Breast epithelium (tissue), 4 donors: ENCODE measurements at regions not wholly inside any gene's neighbourhood (a gene's known extent, or its start where the extent isn't known, plus 50 kb on each side); places are given as distances from the start of the nearest gene placed in this dataset.

Experiments
- DNase-seq, 2 donors: peaks; one replicate each; pipeline ENCODE4 v3.0.0-alpha.2; 2019; ENCODE audit warnings: low spot score in 2 of 2
- H3K27ac ChIP-seq, 2 donors: fragments of 200-600 bp; sonication (generic) in 1 of 2; one replicate each; pipeline ENCODE4 v1.5.1; 2016 to 2019; ENCODE audit warnings: mild to moderate bottlenecking in 1 of 2
- H3K27me3 ChIP-seq, 2 donors: fragments of 200-600 bp; sonication (generic) in 1 of 2; one replicate each; pipeline versions ENCODE4 v1.5.1 to v1.6.0; 2017 to 2019; ENCODE audit warnings: control low read depth in 1 of 2, mild to moderate bottlenecking in 1 of 2
- H3K36me3 ChIP-seq: fragments of 200-600 bp; one replicate; pipeline ENCODE4 v1.5.1; 2019
- H3K4me1 ChIP-seq, 2 donors: fragments of 200-600 bp; sonication (generic); one replicate each; pipeline ENCODE4 v1.5.1; 2016 to 2019; ENCODE audit warnings: control low read depth in 1 of 2
- H3K4me3 ChIP-seq, 3 donors: fragments of 200-600 bp; sonication (generic); 1 replicate in 2 of 3; 2 replicates in 1 of 3; pipeline ENCODE4 v1.5.1; 2016 to 2019; ENCODE audit warnings: mild to moderate bottlenecking in 3 of 3, moderate library complexity in 2 of 3
- H3K9me3 ChIP-seq, 2 donors: fragments of 200-600 bp; sonication (generic) in 1 of 2; one replicate each; pipeline ENCODE4 v1.5.1; 2016 to 2019; ENCODE audit warnings: control low read depth in 1 of 2
- CTCF ChIP-seq, 3 donors: fragments of 450-650 bp; IDR thresholded peaks; one replicate each; pipeline ENCODE4 v1.5.1; 2016 to 2017; ENCODE audit warnings: antibody characterized with exemption in 3 of 3, mild to moderate bottlenecking in 3 of 3, moderate library complexity in 3 of 3
- POLR2A ChIP-seq: fragments of 450-650 bp; IDR thresholded peaks from one replicate; pipeline ENCODE4 v1.6.1; 2016; ENCODE audit warnings: antibody characterized with exemption, mild to moderate bottlenecking, moderate library complexity
- POLR2AphosphoS5 ChIP-seq, 3 donors: sonication (generic); formaldehyde crosslinking; IDR thresholded peaks; one replicate each; pipeline ENCODE4 v1.6.1; 2017; ENCODE audit warnings: antibody characterized with exemption in 3 of 3
- intact Hi-C: fragments of 100-400 bp; cut with DNase I; formaldehyde crosslinking; loops from one replicate; pipeline ENCODE4 v1.15.1; 2023; ENCODE audit warnings: low total_unique reads

- intact Hi-C loops: no loop called here
- no peak for DNase-seq
- Histone ChIP-seq H3K9me3 (no peaks in the 10 kb centered on the region), H3K36me3 (no peaks in the 10 kb centered on the region), H3K4me1 (no peaks in the 10 kb centered on the region), H3K27ac (no peak overlapping the region), H3K4me3 (no peak overlapping the region), H3K27me3 (no peaks in the 10 kb centered on the region)
- TF ChIP-seq POLR2A: no peak
- no peak for TF ChIP-seq CTCF (IDR thresholded peaks at IDR 0.05)
- no peak for TF ChIP-seq POLR2AphosphoS5 (IDR thresholded peaks at IDR 0.05)
These were observed 332.6 kb upstream of the MANEA start for GRCh38 chr6:95244751-95245150.

- Histone ChIP-seq H3K9me3 (no peaks in the 10 kb centered on the region), H3K36me3 (no peaks in the 10 kb centered on the region), H3K27ac (no peak overlapping the region), H3K4me1 (no peaks in the 10 kb centered on the region), H3K4me3 (no peak overlapping the region), H3K27me3 (no peaks in the 10 kb centered on the region)
- intact Hi-C loops: no loop called here
- no peak for DNase-seq
- no peak for TF ChIP-seq POLR2A
- TF ChIP-seq POLR2AphosphoS5 (IDR thresholded peaks at IDR 0.05): no peak
- no peak for TF ChIP-seq CTCF (IDR thresholded peaks at IDR 0.05)
These were observed 328.8 kb upstream of the MANEA start for GRCh38 chr6:95248499-95248898.

DNA sequence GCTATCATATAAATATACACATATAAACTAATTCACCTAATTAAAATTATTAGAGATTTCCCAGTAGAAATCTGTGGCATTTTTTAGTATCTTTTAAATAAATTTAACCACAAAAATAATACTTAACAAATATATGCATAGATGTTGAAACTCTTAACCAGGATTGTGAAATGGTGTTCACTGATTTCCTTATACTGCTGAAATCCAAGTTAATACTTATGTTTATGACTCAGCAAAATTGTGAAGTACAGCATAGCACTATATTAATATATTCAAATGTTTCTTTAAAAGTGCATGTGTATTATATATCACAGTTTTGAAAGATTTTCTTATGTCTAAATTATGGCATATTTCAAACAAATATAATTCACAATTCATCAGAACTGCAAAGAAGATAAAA is 328.2 kb upstream of the MANEA start:
- intact Hi-C loops: no loop called here

GRCh38 chr6:95249661-95250060 is 327.7 kb upstream of the MANEA start:
- Histone ChIP-seq H3K4me1 (no peaks in the 10 kb centered on the region), H3K27me3 (no peaks in the 10 kb centered on the region), H3K36me3 (no peaks in the 10 kb centered on the region), H3K9me3 (no peaks in the 10 kb centered on the region), H3K4me3 (no peak overlapping the region), H3K27ac (no peak overlapping the region)
- no peak for TF ChIP-seq POLR2AphosphoS5 (IDR thresholded peaks at IDR 0.05)
- no peak for TF ChIP-seq CTCF (IDR thresholded peaks at IDR 0.05)
- TF ChIP-seq POLR2A: no peak
- intact Hi-C loops: no loop called here
- DNase-seq: no peak

More for the DNA sequence above, 328.2 kb upstream of the MANEA start:
- H3K4me1 ChIP-seq: no peaks in the 10 kb centered on the region
- no peaks in the 10 kb centered on the region for H3K36me3 ChIP-seq
- no peak overlapping the region for H3K4me3 ChIP-seq
- no peak overlapping the region for H3K27ac ChIP-seq
- TF ChIP-seq POLR2A (no peak), CTCF (IDR thresholded peaks at IDR 0.05) (no peak), POLR2AphosphoS5 (IDR thresholded peaks at IDR 0.05) (no peak)
- H3K9me3 ChIP-seq: no peaks in the 10 kb centered on the region
- DNase-seq: no peak
- H3K27me3 ChIP-seq: no peaks in the 10 kb centered on the region

DNA sequence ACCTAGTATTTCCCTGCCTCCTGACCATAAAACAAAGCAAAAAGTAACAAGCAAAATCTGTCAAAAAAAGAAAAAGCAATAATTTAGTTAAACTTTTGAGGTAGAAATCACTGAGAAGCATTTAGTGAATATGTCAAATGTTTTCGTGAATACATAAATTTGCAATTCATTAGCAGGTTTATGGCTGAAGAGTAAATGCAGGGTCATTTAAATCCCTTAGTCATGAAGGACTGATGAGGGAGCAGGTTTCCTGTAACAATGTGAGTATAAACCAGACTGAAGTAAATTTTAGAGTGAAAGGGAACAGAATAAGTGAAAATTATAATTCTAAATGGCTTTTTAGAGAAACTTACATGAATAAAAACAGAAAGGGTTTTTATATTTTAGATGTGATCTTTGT is 313.5 kb upstream of the MANEA start:
- H3K4me3 ChIP-seq: no peak overlapping the region
- DNase-seq: no peak
- no peaks in the 10 kb centered on the region for H3K36me3 ChIP-seq
- no peak for TF ChIP-seq POLR2A
- no peak for TF ChIP-seq CTCF (IDR thresholded peaks at IDR 0.05)
- no peak for TF ChIP-seq POLR2AphosphoS5 (IDR thresholded peaks at IDR 0.05)
- no peaks in the 10 kb centered on the region for H3K4me1 ChIP-seq
- intact Hi-C loops: no loop called here
- H3K27ac ChIP-seq: no peak overlapping the region
- peaks cover 0 to 7% of the 10 kb centered on the region in 2 donors for H3K9me3 ChIP-seq
- no peaks in the 10 kb centered on the region for H3K27me3 ChIP-seq
